WTC11 (cell line): ENCODE measurements at regions not wholly inside any gene's neighbourhood (a gene's known extent, or its start where the extent isn't known, plus 50 kb on each side); places are given as distances from the start of the nearest gene placed in this dataset.

ENCODE experiments used
- ATAC-seq: fragments of 200-7000 bp; cut with Tn5 transposase; 2 replicates; pipeline ENCODE4 v1.10.0; 2021; ENCODE audit warnings: mild to moderate bottlenecking, moderate library complexity
- CTCF ChIA-PET: fragments of 300-600 bp; sonication (Branson Sonifier 250); formaldehyde crosslinking; loops from one replicate; lab custom pipeline; 2021; ENCODE audit warnings: antibody characterized with exemption; lab: Charles Lee
- POLR2A ChIA-PET: fragments of 350-600 bp; sonication (Branson Sonifier 250); formaldehyde crosslinking; loops from one replicate; lab custom pipeline; 2021; ENCODE audit warnings: antibody characterized with exemption; lab: Charles Lee
- DNase-seq: peaks from one replicate; pipeline ENCODE4 v3.0.0; 2021; ENCODE audit warnings: low spot score
- H3K27ac Mint-ChIP-seq: 2 replicates; pipeline ENCODE4 v1.8.0; 2021; ENCODE audit warnings: mixed read lengths
- H3K27me3 Mint-ChIP-seq: 2 replicates; pipeline ENCODE4 v1.8.0; 2021; ENCODE audit warnings: low read depth, mild to moderate bottlenecking, moderate library complexity, mixed read lengths
- H3K36me3 Mint-ChIP-seq: 2 replicates; pipeline ENCODE4 v1.8.0; 2021; ENCODE audit warnings: mixed read lengths
- H3K4me1 Mint-ChIP-seq: 2 replicates; pipeline ENCODE4 v1.8.0; 2022; ENCODE audit warnings: mixed read lengths
- H3K4me3 Mint-ChIP-seq: 2 replicates; pipeline ENCODE4 v1.8.0; 2021; ENCODE audit warnings: mild to moderate bottlenecking, moderate library complexity, mixed read lengths
- H3K9me3 Mint-ChIP-seq: 2 replicates; pipeline ENCODE4 v1.8.0; 2021; ENCODE audit warnings: mixed read lengths
- AR ChIP-seq: fragments of 250-450 bp; sonication (Bioruptor Pico); IDR thresholded peaks from 2 replicates; pipeline ENCODE4 v1.9.0; 2021; ENCODE audit warnings: mild to moderate bottlenecking
- ATF1 ChIP-seq: sonication (generic); formaldehyde crosslinking; IDR thresholded peaks from 2 replicates; pipeline ENCODE4 v1.8.1; 2023; ENCODE audit warnings: mild to moderate bottlenecking, moderate library complexity, missing genetic modification reagents
- E2F1 ChIP-seq: sonication (generic); formaldehyde crosslinking; IDR thresholded peaks from 2 replicates; pipeline ENCODE4 v1.8.0; 2022; ENCODE audit warnings: mild to moderate bottlenecking, missing genetic modification reagents
- EMX1 ChIP-seq: fragments of 250-450 bp; sonication (Bioruptor Pico); IDR thresholded peaks from 2 replicates; pipeline ENCODE4 v1.8.0; 2021; ENCODE audit warnings: mild to moderate bottlenecking
- GABPB1 ChIP-seq: sonication (generic); formaldehyde crosslinking; IDR thresholded peaks from 2 replicates; pipeline ENCODE4 v1.8.1; 2023; ENCODE audit warnings: mild to moderate bottlenecking, missing genetic modification reagents
- JUN ChIP-seq: sonication (generic); formaldehyde crosslinking; IDR thresholded peaks from 2 replicates; pipeline ENCODE4 v1.8.0; 2023; ENCODE audit warnings: mild to moderate bottlenecking, missing genetic modification reagents
- MAX ChIP-seq: sonication (generic); formaldehyde crosslinking; IDR thresholded peaks from 2 replicates; pipeline ENCODE4 v1.8.0; 2022; ENCODE audit warnings: mild to moderate bottlenecking, missing genetic modification reagents
- MLX ChIP-seq: sonication (generic); formaldehyde crosslinking; IDR thresholded peaks from 2 replicates; pipeline ENCODE4 v1.8.1; 2023; ENCODE audit warnings: mild to moderate bottlenecking, missing genetic modification reagents, moderate library complexity
- MXD4 ChIP-seq: fragments of 250-450 bp; sonication (Bioruptor Pico); IDR thresholded peaks from 2 replicates; pipeline ENCODE4 v1.8.0; 2021; ENCODE audit warnings: mild to moderate bottlenecking, moderate library complexity, borderline replicate concordance
- PRDM15 ChIP-seq: sonication (generic); formaldehyde crosslinking; IDR thresholded peaks from 2 replicates; pipeline ENCODE4 v1.8.0; 2022; ENCODE audit warnings: missing genetic modification reagents
- RORB ChIP-seq: fragments of 250-450 bp; sonication (Bioruptor Pico); IDR thresholded peaks from 2 replicates; pipeline ENCODE4 v1.9.0; 2021; ENCODE audit warnings: mild to moderate bottlenecking
- SMAD4 ChIP-seq: sonication (generic); formaldehyde crosslinking; IDR thresholded peaks from 2 replicates; pipeline ENCODE4 v1.8.0; 2022; ENCODE audit warnings: mild to moderate bottlenecking, missing genetic modification reagents
- TCF7 ChIP-seq: sonication (generic); formaldehyde crosslinking; IDR thresholded peaks from 2 replicates; pipeline ENCODE4 v1.8.0; 2022; ENCODE audit warnings: mild to moderate bottlenecking, low read depth, missing genetic modification reagents, moderate library complexity
- TEAD1 ChIP-seq: sonication (generic); formaldehyde crosslinking; IDR thresholded peaks from 2 replicates; pipeline ENCODE4 v1.8.0; 2022; ENCODE audit warnings: mild to moderate bottlenecking, missing genetic modification reagents
- TP53 ChIP-seq: sonication (generic); formaldehyde crosslinking; IDR thresholded peaks from 2 replicates; pipeline ENCODE4 v1.8.1; 2023; ENCODE audit warnings: mild to moderate bottlenecking, missing genetic modification reagents
- USF1 ChIP-seq: sonication (generic); formaldehyde crosslinking; IDR thresholded peaks from 2 replicates; pipeline ENCODE4 v1.8.0; 2022; ENCODE audit warnings: mild to moderate bottlenecking, missing genetic modification reagents
- ZNF396 ChIP-seq: fragments of 250-450 bp; sonication (Bioruptor Pico); IDR thresholded peaks from 2 replicates; pipeline ENCODE4 v1.8.0; 2021; ENCODE audit warnings: mild to moderate bottlenecking, moderate library complexity, borderline replicate concordance

GRCh38 chr16:63967966-63968365 is 1153.9 kb downstream of the CDH11 start (continued):
- no peak for TF ChIP-seq TCF7 (CRISPR knock-in tag)

- DNase-seq (no peak), ATAC-seq (no peak)
- no peak overlapping the region for H3K27ac Mint-ChIP-seq
- no peaks in the 10 kb centered on the region for H3K9me3 Mint-ChIP-seq
- no peaks in the 10 kb centered on the region for H3K4me1 Mint-ChIP-seq
- ChIA-PET POLR2A (no interaction called here), CTCF (no interaction called here)
- H3K27me3 Mint-ChIP-seq = no peaks in the 10 kb centered on the region
- H3K4me3 Mint-ChIP-seq = no peak overlapping the region
- TF ChIP-seq GABPB1 = no peak
- TF ChIP-seq USF1 (CRISPR knock-in tag) = no peak
- TF ChIP-seq AR (CRISPR knock-in tag) = no peak
- TF ChIP-seq MXD4 = no peak
- no peak for TF ChIP-seq E2F1 (CRISPR knock-in tag)
- no peak for TF ChIP-seq TEAD1 (CRISPR knock-in tag)
- TF ChIP-seq, all 79 proteins: peak for 0
- H3K36me3 Mint-ChIP-seq = no peaks in the 10 kb centered on the region
Measured at GRCh38 chr16:63960321-63960720, 1161.5 kb downstream of the CDH11 start.

- no peak overlapping the region for H3K4me3 Mint-ChIP-seq
- POLR2A ChIA-PET = no interaction called here
- TF ChIP-seq E2F1 (CRISPR knock-in tag) = no peak
- CTCF ChIA-PET = no interaction called here
- peaks cover 2% of the 10 kb centered on the region; the same call in 1 of the 2 replicates for H3K4me1 Mint-ChIP-seq
- no peak for DNase-seq
- ATAC-seq = no peak
- H3K36me3 Mint-ChIP-seq = no peaks in the 10 kb centered on the region
- H3K27ac Mint-ChIP-seq = no peak overlapping the region
- H3K9me3 Mint-ChIP-seq = peaks cover 15% of the 10 kb centered on the region
- H3K27me3 Mint-ChIP-seq = no peaks in the 10 kb centered on the region
Measured at GRCh38 chr16:63947022-63947421, 1174.8 kb downstream of the CDH11 start.

- DNase-seq (no peak), ATAC-seq (no peak)
- H3K4me3 Mint-ChIP-seq = no peak overlapping the region
- H3K27ac Mint-ChIP-seq = no peak overlapping the region
- H3K36me3 Mint-ChIP-seq = no peaks in the 10 kb centered on the region
- H3K27me3 Mint-ChIP-seq = no peaks in the 10 kb centered on the region
- H3K9me3 Mint-ChIP-seq = peaks cover 25% of the 10 kb centered on the region
- ChIA-PET CTCF (no interaction called here), POLR2A (no interaction called here)
- peaks cover 2% of the 10 kb centered on the region; the same call in 1 of the 2 replicates for H3K4me1 Mint-ChIP-seq
- no peak for TF ChIP-seq ATF1 (CRISPR knock-in tag)
- no peak for TF ChIP-seq EMX1 (CRISPR knock-in tag)
- no peak for TF ChIP-seq MLX (CRISPR knock-in tag)
- TF ChIP-seq ZNF396 (CRISPR knock-in tag) = no peak
- TF ChIP-seq MAX (CRISPR knock-in tag) = no peak
- TF ChIP-seq JUN (CRISPR knock-in tag) = no peak
- TF ChIP-seq TP53 (CRISPR knock-in tag) = no peak
- TF ChIP-seq AR (CRISPR knock-in tag) = no peak
- TF ChIP-seq PRDM15 (CRISPR knock-in tag) = no peak
- no peak for TF ChIP-seq RORB
- TF ChIP-seq SMAD4 (CRISPR knock-in tag) = no peak
Measured at GRCh38 chr16:63945806-63946205, 1176.1 kb downstream of the CDH11 start.
